ENCODE measurements at regions not wholly inside any gene's neighbourhood (a gene's known extent, or its start where the extent isn't known, plus 50 kb on each side); places are given as distances from the start of the nearest gene placed in this dataset.

- no peak for TF ChIP-seq CTCF (IDR thresholded peaks at IDR 0.05; ENCODE audit: insufficient read depth, low read length)
- no peak for TF ChIP-seq POLR2AphosphoS5 (IDR thresholded peaks at IDR 0.05; ENCODE audit: low read depth)
- TF ChIP-seq REST (IDR thresholded peaks at IDR 0.05; ENCODE audit: insufficient replicate concordance, low read depth), result no peak
These were observed 257.1 kb downstream of the ADAMTS20 start for GRCh38 chr12:43294916-43295315.

All from HL-60 (cell line).